ENCODE measurements at regions not wholly inside any gene's neighbourhood (a gene's known extent, or its start where the extent isn't known, plus 50 kb on each side); places are given as distances from the start of the nearest gene placed in this dataset.

DNA sequence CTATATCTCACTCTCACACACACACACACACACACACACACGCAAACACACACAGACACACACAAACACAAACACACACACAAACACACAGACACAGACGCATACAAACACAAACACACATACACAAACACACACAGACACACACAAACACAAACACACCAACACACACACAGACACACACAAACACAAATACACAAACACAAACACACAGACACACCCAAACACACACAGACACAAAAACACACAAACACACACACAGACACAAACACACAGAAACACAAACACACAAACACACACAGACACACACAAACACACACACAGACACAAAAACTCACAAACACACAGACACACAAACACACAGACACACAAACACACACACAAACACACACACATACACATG is 329.0 kb downstream of the ZNF536 start:
- no peak for DNase-seq (ENCODE audit: low read depth)

DNA sequence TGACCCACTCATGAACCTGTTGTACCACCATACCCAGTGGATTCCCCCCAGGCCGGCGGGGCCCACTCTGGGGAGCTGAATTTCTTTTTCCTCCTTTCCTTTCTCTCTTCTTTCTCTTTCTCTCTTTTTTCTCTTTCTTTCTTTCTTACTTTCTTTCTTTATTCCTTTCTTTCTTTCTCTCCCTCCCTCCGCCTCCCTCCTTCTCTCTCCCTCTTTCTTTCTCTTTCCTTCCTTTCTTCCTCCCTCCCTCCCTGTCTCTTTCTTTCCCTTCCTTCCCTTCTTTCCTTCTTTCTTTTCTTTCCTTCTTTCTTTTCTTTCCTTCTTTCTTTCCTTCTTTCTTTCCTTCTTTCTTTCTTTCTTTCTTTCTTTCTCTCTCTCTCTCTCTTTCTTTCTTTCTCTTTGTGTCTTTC is 327.7 kb downstream of the ZNF536 start:
- DNase-seq (ENCODE audit: low read depth), result no peak

DNA sequence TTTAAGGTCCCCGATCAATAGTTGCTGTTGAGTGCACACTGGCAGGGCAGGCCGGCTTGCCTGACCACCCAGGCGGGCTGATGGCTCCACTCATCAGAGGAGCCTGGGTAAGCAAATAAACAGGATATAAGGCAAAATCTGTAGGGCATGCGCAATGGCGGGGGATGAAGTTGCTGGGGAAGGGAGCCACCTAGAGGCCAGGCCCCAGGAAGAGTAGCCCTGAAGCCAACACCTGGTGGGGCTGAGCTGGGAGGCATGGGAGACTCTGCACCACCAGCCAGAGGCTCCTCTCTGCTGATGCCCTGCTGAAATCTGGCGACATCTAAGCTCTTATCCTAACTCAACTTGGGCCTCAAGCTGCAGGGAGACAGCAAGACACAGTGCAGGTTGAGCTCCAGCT is 324.3 kb downstream of the ZNF536 start:
- DNase-seq (ENCODE audit: low read depth), result no peak

DNA sequence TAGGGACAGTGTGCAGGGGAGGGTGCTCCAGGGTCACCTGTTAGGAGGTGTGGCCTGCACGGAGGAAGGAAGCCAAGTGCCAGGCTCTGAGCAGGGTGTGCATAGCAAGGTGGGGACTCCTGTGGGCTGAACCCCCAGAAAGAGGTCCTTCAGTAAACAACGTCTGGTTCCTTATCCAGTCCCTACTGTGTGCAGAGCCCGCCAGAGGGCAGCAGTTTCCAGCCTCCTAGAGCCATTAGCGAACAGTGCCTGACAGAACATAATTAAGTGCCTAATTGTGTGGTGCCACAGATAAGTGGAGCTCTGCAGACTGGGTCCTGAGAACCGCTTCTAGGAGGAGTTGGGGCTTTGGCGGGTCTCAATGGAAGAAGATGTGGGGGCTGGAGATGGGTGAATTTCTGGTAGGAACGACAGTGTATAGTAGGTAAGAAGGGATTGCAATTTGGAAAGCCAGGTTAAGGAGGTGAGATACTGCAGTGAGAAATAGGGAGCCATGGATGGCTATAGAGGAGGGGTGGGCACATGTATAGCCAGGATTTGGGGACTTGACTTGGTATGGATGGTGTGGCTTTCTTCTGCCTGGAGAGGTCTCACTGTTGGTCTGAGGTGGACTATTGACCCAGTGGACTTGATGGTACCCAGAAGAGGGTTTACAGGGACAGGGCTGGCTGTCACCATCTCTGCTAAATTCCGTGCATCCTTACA is 323.1 kb downstream of the ZNF536 start:
- DNase-seq (ENCODE audit: low read depth), result no peak

DNA sequence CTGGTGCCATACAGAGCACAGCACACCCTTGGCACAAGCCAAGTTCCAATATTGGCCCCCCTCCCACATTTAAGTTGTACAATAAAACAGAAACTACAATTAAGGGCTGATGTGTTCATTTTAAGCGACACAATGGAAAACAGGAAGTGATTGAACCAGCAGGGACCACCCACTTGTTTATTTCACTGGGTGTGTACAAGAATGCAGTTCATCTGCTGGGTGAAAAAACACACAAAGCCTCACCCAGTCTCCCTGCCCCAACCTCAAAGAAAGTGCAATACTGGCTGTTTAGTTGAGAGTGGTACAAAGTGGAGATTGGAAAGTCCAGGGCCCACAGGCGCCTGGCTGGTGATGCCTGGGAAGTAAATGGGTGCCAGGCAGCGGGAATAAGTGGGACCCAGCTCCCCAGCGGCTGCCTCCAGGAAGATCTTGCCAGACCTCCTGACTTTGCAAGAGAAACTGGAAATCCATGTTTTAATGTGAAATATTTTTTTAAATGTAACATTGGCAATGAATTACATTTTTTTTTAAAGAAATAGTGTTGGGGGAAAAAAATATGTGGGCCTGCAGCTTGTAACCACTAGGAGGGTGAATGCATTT is 322.1 kb downstream of the ZNF536 start:
- DNase-seq (ENCODE audit: low read depth), result no peak

DNA sequence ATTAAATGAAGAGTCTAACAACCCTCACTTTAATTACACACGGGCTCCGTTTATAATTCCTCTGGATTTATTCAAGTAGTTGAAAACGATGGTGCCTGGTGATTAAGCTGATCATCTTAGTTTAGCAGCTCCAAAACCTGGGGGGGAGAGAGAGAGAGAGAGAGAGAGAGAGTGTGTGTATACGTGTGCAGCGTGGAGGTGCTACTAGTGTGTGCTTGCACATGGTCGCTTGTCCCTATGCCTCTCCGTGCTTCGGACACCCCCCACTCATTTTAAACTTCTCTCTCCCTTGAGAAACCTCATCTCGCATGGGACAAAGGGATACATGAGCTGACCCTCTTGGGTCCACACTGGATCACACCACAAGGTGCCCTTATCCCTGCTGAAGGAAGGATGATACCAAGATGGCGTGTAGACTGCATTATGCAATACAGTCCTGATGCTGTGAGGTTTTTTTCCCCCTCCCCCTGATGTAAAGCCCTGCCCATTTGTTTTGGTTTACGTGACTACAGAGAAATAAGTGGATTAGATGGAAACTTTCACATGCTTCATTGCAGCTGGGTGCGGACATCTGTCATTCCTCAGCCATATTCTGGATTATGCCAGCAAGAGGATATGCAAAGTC is 320.8 kb downstream of the ZNF536 start:
- no peak for DNase-seq (ENCODE audit: low read depth)

DNA sequence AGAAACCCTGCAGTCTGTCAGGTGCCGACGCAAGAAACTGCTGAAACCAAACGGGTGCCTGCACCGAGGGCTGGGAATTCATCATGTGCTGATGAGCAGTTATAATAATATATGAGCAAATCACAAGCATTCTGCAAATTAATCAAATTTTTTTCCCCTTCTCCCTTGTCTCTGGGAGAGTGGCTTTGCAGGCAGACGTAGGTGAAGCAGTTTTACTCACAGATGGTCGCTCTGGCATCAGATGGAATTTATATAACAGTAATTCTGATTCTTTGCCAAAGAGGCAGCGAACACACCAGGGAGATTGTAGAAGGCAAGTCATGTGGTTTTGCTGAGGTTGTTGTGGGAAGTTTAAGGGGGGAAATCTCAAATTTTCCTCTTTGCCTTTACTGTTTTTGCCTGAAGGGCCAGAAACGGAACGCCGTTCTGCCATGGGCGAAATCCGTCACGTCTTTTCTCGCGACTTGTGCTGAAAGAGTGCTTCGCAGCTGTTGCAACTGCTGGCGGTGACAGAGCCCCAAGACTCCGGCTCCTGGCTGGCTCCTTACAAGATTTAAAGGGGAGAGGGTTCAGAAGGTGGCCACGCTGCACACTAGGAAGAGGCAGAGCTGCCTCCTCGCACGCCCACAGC is 320.1 kb downstream of the ZNF536 start:
- DNase-seq (ENCODE audit: low read depth), result peak; percentile 5

DNA sequence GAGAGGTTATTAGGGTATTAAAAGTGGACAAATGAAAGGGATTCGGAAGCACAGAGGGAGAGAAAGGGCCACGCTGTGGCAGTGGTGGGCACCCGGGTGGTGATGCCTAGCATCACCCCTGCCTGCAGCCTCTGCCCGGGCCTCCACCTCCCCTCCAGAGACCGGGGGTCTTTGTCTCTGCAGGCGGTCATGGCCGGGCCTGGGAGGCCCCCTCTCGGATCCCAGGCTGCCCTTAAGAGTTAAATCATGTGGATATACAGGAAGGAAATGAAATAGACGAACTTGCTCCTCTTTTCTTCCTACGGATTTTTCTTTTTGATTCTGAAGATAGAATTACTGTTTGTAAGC is 319.6 kb downstream of the ZNF536 start:
- DNase-seq (ENCODE audit: low read depth), result no peak

DNA sequence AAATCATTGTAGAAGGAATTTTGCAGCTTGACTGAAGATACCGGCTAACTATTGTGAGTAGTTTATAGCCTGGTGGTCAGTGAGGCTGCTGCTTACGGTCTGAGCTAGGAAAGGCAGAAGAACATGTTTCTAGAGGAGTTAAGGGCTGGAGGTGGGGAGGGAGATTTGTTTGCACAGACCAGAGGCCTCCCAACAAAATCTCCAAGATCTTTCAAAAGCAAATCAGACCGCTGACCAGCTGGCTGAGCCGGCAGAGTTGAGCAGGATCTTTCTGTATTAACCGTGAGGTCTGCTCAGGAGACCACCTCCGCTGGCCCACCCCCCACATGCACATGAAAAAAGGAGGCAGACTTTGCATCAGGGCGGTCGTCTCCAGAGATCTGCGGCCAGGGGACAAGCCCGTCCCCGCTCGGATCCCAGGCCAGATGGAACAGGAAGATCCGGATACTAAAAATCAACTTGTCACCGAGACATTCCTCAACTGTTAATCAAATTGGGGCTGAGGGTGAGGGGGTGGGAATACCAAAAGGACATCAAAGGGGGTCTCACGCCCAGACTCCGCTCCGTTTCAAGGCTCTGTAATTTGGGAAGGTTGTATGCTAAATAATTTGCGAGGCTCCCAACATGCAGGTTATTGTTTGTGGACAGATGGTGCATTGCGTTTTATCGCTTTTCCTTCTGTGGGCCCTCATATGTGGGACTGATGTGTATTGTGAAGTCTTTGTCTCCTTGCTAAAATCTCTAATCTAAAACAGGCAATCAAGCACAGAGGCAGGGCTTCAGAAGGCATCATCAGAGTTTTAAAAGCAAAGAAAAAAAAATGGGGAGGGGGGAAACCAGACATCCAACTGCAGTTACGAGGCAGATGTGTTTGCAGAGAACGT is 319.0 kb downstream of the ZNF536 start:
- DNase-seq (ENCODE audit: low read depth), result no peak

DNA sequence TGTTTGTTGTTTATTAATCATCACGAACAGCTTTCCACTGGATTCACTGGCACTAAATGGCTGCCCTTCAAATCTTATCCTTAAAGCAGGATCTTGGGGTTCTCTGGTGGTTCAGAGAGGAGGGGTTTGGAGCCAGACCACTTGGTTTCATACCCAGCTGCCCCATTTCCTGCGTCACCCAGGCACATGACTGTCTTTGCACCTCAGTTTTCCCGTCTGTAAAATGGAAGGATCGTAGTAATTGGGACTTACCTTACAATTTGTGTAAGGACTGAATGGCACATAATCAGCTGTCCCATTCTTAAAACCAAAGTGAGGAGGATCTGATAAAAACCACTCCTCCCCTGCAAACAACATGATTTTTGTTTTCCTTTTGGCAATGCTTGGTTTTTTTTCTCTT is 318.3 kb downstream of the ZNF536 start:
- no peak for DNase-seq (ENCODE audit: low read depth)

DNA sequence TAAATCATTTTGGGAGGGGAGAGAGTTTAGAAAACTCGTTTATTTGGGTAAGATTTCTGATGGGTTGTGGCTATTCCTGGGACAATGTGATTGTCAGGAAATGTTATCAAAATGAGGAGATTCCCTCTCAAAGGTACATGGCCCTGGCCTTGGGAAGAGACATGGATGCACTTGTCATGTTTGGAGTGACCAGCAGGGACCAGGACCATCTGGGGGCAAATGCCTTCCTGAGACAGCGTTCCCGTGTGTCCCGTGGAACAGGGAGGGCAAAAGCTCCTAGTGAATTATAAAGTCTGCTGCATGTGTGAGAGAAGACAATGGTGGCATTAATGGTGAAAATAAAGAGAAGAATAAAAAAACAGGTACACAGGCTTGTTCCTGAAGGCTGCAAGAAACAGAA is 317.3 kb downstream of the ZNF536 start:
- DNase-seq (ENCODE audit: low read depth), result no peak

DNA sequence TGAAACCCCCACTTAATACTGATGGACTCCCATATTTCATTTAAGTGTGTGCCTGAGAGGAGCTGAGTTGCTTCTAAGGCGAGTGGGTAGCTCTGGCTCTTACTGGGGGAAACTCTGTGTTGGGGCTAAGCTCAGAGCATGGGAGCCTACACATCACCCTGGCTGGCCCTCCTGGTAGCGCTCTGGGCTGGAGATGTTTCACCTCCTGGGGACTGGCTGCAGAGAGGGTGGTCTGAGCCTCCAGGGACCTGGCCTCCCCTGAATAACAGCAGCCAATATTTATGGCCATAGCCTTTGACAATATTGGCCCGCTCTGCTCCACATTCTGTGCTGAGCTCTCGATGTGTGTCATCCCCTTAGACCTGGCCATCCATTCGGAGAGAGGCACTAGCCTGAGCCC is 316.5 kb downstream of the ZNF536 start:
- no peak for DNase-seq (ENCODE audit: low read depth)

DNA sequence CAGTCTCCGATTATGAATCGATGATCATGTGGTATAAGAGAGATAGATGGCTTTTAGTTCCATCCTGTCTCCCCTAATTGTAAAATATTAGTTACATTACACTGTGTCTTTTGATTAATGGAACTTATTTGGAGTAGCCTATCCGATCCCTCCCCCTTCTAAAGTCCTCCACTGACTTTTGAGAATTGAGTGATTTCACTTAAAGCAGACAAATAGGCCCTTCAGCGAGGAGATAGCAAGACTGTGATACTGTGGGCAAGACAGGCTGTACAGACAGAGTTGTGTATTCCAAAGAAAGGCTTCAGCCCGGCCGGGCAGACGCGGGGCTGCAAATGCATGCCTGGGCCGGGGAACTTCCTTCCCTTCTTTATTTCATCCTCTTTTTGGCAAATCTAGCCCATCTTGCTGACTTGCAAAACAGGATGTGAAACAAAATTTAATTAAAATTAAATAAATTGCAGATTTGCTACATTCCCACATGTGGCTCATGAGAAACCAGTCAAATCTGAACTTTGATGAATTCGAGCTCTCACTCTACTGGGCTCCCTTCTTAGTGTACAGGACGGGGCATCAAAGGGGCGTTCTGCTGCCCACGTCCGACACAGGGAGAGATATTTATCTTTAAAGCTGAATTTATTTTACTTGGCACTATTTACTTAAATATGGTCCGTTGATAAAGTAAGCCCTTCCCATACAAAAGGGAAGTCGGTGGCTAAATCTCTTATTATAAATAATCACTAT is 314.8 kb downstream of the ZNF536 start:
- DNase-seq (ENCODE audit: low read depth), result no peak

DNA sequence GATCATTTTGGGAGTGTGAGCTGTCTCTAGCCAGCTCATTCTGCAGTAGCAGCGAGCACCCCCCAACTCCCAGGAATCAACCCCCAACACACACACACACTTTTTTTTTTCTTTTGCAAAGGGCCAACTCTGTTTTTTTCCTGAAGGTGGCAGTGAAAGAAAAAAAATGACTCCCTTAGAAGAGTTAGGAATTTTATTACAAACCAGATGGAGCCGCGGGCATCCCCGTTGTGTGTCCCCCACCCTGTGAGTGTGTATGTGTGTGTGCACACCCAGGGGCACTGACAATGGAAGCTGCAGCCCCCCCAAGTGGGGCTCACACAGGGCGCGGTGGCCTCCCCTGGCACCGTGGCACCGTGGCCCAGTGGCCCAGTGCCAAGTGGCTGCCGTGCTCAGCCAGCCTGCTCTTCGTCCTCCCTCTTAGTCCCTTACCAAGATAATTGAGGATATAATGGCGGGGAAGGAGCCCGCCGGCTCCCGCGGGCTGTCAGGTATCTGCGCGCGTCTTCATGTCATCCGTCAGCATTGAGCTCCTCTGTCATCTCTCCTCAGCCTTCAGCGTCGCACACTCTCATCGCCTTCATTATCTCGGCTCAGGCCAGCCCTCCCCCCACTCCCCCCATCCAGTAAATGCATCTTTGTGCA is 314.1 kb downstream of the ZNF536 start:
- no peak for DNase-seq (ENCODE audit: low read depth)

DNA sequence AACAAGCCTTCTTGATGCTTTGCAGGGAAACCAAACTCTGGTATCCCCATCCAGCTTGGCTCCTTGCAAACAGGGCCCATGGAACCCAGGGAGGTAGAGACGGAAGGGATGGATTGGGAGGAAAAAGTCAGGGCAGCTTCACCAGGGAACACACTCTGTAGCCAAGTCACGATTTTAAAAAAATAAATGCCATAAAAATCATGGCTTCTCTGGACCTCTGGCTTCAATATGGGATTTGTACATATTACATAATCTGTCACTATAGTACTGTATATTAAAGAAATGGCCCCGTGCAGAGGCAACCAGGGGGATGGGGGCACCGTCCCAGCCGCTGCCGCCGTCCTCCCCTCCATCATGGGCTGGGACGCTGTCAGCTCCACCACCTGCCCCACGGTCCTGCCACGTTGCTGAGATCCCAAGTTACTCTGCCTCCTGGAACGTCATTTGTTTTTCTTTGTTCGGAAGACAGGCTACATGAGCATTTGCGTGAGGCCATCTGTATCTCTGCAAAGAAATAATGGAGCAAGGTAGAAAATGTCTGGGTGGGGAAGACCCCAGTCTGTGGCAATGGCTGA is 313.3 kb downstream of the ZNF536 start:
- no peak for DNase-seq (ENCODE audit: low read depth)

DNA sequence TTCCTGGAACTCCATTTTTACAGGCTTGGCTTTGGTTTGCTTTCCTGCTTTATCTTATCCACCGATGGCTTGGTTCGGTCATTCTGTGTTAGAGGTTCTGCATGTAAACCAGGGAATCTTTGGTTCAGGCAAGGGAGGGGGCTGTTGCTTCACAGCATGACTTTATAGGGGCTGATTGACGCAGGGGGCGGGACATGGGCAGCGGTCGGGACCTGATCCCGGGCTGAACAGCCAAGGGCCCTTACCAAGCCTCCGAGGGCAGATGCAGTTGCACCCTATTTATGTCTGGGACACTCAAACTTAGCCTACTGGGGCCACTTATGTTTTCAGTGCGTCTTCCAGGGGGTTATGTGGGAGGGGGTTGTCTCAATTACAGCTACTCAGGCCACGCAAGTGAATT is 312.4 kb downstream of the ZNF536 start:
- DNase-seq (ENCODE audit: low read depth), result no peak

DNA sequence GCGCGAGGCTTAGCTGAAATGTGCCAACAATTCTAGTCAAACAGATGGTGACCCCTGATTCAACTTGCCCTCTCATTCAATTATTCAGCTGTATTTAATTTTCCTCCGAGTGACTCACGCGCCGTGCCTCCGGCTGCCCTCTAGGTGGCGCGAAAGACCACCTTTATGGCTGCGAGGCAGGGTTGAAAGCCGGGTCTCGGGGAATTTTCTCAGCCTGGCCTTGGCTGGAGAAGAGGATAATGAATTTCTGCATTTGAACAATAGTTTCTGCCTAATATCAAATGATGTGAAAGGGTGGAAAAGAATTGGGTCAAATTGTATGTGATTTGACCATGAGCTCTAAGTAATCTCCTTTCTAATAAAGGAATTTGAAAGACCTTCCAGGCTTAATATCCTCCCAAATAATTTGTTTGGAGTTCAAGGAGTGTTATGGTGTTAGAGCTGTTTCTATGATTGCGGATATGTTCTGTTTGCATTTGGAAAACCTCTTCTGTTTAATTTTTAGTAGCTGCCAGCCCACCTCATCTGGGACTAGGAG is 310.9 kb downstream of the ZNF536 start:
- DNase-seq (ENCODE audit: low read depth), result peak; percentile 78

DNA sequence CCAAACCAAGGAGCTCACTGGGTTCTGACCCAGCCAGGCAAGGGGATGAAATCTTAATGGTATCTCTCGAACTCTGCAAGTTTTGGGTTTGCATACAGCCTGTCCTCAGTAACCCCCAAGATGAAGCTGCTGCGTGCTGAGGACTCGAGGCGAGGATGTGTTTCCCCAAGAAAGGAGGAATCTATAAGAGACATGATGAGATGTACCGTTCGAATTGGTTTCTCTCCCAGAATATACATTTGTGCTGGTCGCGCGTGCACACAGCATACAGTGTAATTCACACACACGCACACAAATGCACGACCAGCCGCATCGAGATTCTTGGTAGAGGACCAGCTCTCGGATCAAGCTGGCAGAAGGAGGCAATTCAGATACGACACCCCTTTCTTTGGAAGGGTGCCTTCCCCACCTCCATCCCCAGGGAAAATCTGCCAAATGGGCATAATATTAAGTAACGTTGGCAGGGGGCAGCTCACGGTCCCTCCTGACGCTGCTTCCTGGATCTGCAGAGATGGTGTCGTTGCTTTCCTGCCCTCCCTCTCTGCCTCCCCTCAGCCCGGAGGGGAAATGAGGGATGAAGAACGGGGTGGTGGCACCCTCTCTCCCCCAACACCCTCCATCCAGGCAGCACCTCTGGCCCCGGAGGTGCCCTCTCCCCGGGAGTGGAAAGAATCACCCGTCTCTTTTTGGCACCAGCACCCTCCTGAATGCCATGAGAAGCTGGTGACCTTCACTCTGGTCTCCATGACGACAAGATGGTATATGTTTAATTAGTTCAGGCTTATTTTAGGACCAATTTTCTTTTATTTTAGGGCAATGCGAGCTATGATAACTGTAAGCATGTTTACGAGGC is 310.2 kb downstream of the ZNF536 start:
- no peak for DNase-seq (ENCODE audit: low read depth)

Data from GM04504 (cell line).